A549 (cell line): ENCODE measurements at regions not wholly inside any gene's neighbourhood (a gene's known extent, or its start where the extent isn't known, plus 50 kb on each side); places are given as distances from the start of the nearest gene placed in this dataset.

Experiments used
- ATAC-seq, 2 experiments: fragments of 200-7000 bp in 1 of 2; fragments of >200 bp in 1 of 2; cut with Nextera tagmentation in 1 of 2; cut with Tn5 transposase in 1 of 2; 3 replicates each; pipeline versions ENCODE4 v1.8.0 to v1.9.1; 2018 to 2020; ENCODE audit warnings: mild to moderate bottlenecking in 1 of 2, moderate library complexity in 1 of 2
- CTCF ChIA-PET: fragments of 300-600 bp; sonication (Branson Sonifier 250); formaldehyde crosslinking; extraction: SDS; loops from one replicate; lab custom pipeline; 2021; ENCODE audit warnings: antibody characterized with exemption, inconsistent platforms; lab: Yijun Ruan, JAX
- POLR2A ChIA-PET: fragments of 350-600 bp; formaldehyde crosslinking; extraction: SDS; loops from one replicate; lab custom pipeline; 2021; ENCODE audit warnings: antibody characterized with exemption, inconsistent platforms; lab: Yijun Ruan, JAX
- DNase-seq, 2 experiments: peaks; one replicate each; pipeline versions ENCODE4 v3.0.0 to v3.0.0-alpha.2; 2011 to 2016; ENCODE audit warnings: low read depth in 1 of 2, low spot score in 1 of 2
- FAIRE-seq: peaks from 2 replicates; lab custom pipeline; 2011; peaks lifted over from hg19 to GRCh38; lab: Jason Lieb, UNC
- H3K27ac ChIP-seq, 2 experiments: fragments of >200 bp; sonication (Bioruptor Twin); formaldehyde crosslinking; 3 replicates each; pipeline ENCODE4 v1.5.1; 2016 to 2017
- H3K4me1 ChIP-seq: fragments of >200 bp; sonication (Bioruptor Twin); formaldehyde crosslinking; 3 replicates; pipeline ENCODE4 v1.6.1; 2016
- H3K4me2 ChIP-seq: fragments of >200 bp; sonication (Bioruptor Twin); formaldehyde crosslinking; 3 replicates; pipeline ENCODE4 v1.6.1; 2016
- H3K4me3 ChIP-seq: fragments of >200 bp; sonication (Bioruptor Twin); formaldehyde crosslinking; 3 replicates; pipeline ENCODE4 v1.5.1; 2016
- H3K9me3 ChIP-seq: fragments of >200 bp; sonication (Bioruptor Twin); formaldehyde crosslinking; 3 replicates; pipeline ENCODE4 v1.6.1; 2016
- BHLHE40 ChIP-seq: IDR thresholded peaks from 2 replicates; pipeline ENCODE4 v1.6.1; 2012; ENCODE audit warnings: low read depth, low read length, inconsistent platforms
- CEBPB ChIP-seq, 2 experiments: fragments of >200 bp in 1 of 2; sonication (Bioruptor Twin) in 1 of 2; formaldehyde crosslinking in 1 of 2; IDR thresholded peaks; 2 replicates each; pipeline ENCODE4 v1.6.1; 2012 to 2016
- CHD4 ChIP-seq: fragments of 200-600 bp; sonication (generic); IDR thresholded peaks from 2 replicates; pipeline ENCODE4 v1.6.1; 2016; ENCODE audit warnings: antibody characterized with exemption, mild to moderate bottlenecking, borderline replicate concordance
- EHF ChIP-seq: fragments of 250-450 bp; sonication (Bioruptor Pico); IDR thresholded peaks from 2 replicates; pipeline ENCODE4 v1.5.0; 2020; ENCODE audit warnings: mild to moderate bottlenecking
- EHMT2 ChIP-seq: fragments of 200-600 bp; sonication (generic); IDR thresholded peaks from 2 replicates; pipeline ENCODE4 v1.6.1; 2016; ENCODE audit warnings: antibody characterized with exemption, low read depth, mild to moderate bottlenecking, moderate library complexity
- FOSB ChIP-seq: fragments of 250-450 bp; sonication (Bioruptor Pico); IDR thresholded peaks from 2 replicates; pipeline ENCODE4 v1.5.0; 2020; ENCODE audit warnings: mild to moderate bottlenecking, moderate library complexity
- HDAC2 ChIP-seq: fragments of 200-600 bp; sonication (generic); IDR thresholded peaks from 2 replicates; pipeline ENCODE4 v1.6.1; 2016
- JUN ChIP-seq, 2 experiments: fragments of >200 bp; sonication (Bioruptor Twin); formaldehyde crosslinking; IDR thresholded peaks; 2 replicates in 1 of 2; 3 replicates in 1 of 2; pipeline ENCODE4 v1.6.1; 2016 to 2017
- MAX ChIP-seq: IDR thresholded peaks from 2 replicates; pipeline ENCODE4 v1.6.1; 2012
- MAZ ChIP-seq: fragments of 150-350 bp; IDR thresholded peaks from 2 replicates; pipeline ENCODE4 v1.6.1; 2014; ENCODE audit warnings: antibody characterized with exemption, low read depth, low read length, borderline replicate concordance
- NPAS2 ChIP-seq: fragments of 250-450 bp; sonication (Bioruptor Pico); IDR thresholded peaks from 2 replicates; pipeline ENCODE4 v1.8.0; 2022; ENCODE audit warnings: mild to moderate bottlenecking, moderate library complexity, borderline replicate concordance
- PBX3 ChIP-seq: IDR thresholded peaks from 2 replicates; pipeline ENCODE4 v1.6.1; 2012
- POLR2AphosphoS2 ChIP-seq: conservative IDR thresholded peaks from 2 replicates; pipeline ENCODE4 v1.6.1; 2012; ENCODE audit warnings: low read length, improper control_type of control experiment, inconsistent platforms
- RAD21 ChIP-seq, 2 experiments: fragments of >200 bp in 1 of 2; sonication (Bioruptor Twin) in 1 of 2; formaldehyde crosslinking in 1 of 2; IDR thresholded peaks in 1 of 2; conservative IDR thresholded peaks in 1 of 2; 2 replicates in 1 of 2; 3 replicates in 1 of 2; pipeline ENCODE4 v1.6.1; 2012 to 2018; ENCODE audit warnings: inconsistent platforms in 1 of 2
- REST ChIP-seq: fragments of 200-600 bp; sonication (generic); IDR thresholded peaks from 2 replicates; pipeline ENCODE4 v1.6.1; 2016; ENCODE audit warnings: antibody characterized with exemption, mild to moderate bottlenecking, moderate library complexity
- RFX5 ChIP-seq: fragments of 450-650 bp; IDR thresholded peaks from 2 replicates; pipeline ENCODE4 v1.7.1; 2014; ENCODE audit warnings: antibody characterized with exemption, mild to moderate bottlenecking, moderate library complexity
- TP53 ChIP-seq: fragments of 250-450 bp; sonication (Bioruptor Pico); IDR thresholded peaks from 2 replicates; pipeline ENCODE4 v1.5.0; 2021; ENCODE audit warnings: mild to moderate bottlenecking, moderate library complexity
- ZFP36 ChIP-seq: fragments of 450-650 bp; IDR thresholded peaks from 2 replicates; pipeline ENCODE4 v1.6.1; 2014; ENCODE audit warnings: borderline replicate concordance; ENCODE audit not compliant: partially characterized antibody
- WGBS: methylation state at CpG from one replicate; pipeline ENCODE4 v1.1.6; 2017; ENCODE audit errors: missing lambda C conversion rate; 5-methylcytosine and 5-hydroxymethylcytosine counted together
- TF ChIP-seq, protein P1 (sequence below): fragments of 450-650 bp; IDR thresholded peaks from 2 replicates; pipeline ENCODE4 v1.6.1; 2014; ENCODE audit warnings: antibody characterized with exemption
- TF ChIP-seq, protein P2 (sequence below): fragments of 250-450 bp; sonication (Bioruptor Pico); IDR thresholded peaks from 2 replicates; pipeline ENCODE4 v1.5.0; 2020; ENCODE audit warnings: low read depth, mild to moderate bottlenecking, moderate library complexity

GRCh38 chr3:124409650-124410275, 320.5 kb upstream of the UMPS start (continued):
- TF ChIP-seq CHD4 (no peak), ZFP36 (no peak), BHLHE40 (no peak), POLR2AphosphoS2 (no peak), MAZ (no peak)

GRCh38 chr3:124410471-124410870, 319.8 kb upstream of the UMPS start:
- Histone ChIP-seq H3K4me2 (peak overlapping the region; percentile 10; the same call in 2 of the 3 replicates), H3K4me3 (no peak overlapping the region), H3K27ac (no peak overlapping the region), H3K4me1 (peaks cover 11% of the 10 kb centered on the region), H3K9me3 (no peaks in the 10 kb centered on the region)
- POLR2A ChIA-PET: no interaction called here
- no peak for DNase-seq
- no peak for FAIRE-seq
- TF ChIP-seq EHMT2: no peak
- no peak for TF ChIP-seq POLR2AphosphoS2
- no peak for TF ChIP-seq RAD21 (conservative IDR thresholded peaks at IDR 0.05 in 1 of 2, IDR thresholded peaks at IDR 0.05 in 1 of 2)
- no peak for TF ChIP-seq CHD4
- TF ChIP-seq RFX5: no peak
- TF ChIP-seq, protein P1, sequence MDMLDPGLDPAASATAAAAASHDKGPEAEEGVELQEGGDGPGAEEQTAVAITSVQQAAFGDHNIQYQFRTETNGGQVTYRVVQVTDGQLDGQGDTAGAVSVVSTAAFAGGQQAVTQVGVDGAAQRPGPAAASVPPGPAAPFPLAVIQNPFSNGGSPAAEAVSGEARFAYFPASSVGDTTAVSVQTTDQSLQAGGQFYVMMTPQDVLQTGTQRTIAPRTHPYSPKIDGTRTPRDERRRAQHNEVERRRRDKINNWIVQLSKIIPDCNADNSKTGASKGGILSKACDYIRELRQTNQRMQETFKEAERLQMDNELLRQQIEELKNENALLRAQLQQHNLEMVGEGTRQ: no peak
- TF ChIP-seq NPAS2 (CRISPR knock-in tag): no peak
- TF ChIP-seq, protein P2, sequence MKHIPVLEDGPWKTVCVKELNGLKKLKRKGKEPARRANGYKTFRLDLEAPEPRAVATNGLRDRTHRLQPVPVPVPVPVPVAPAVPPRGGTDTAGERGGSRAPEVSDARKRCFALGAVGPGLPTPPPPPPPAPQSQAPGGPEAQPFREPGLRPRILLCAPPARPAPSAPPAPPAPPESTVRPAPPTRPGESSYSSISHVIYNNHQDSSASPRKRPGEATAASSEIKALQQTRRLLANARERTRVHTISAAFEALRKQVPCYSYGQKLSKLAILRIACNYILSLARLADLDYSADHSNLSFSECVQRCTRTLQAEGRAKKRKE (CRISPR knock-in tag): no peak
- TF ChIP-seq HDAC2: no peak
- TF ChIP-seq ZFP36: no peak
- TF ChIP-seq JUN (IDR thresholded peaks at IDR 0.05): no peak
- TF ChIP-seq TP53 (CRISPR knock-in tag): no peak
- TF ChIP-seq REST: no peak
- TF ChIP-seq CEBPB (IDR thresholded peaks at IDR 0.05): no peak
- TF ChIP-seq MAX: no peak
- no peak for TF ChIP-seq EHF (CRISPR knock-in tag)
- no peak for TF ChIP-seq FOSB
- no peak for TF ChIP-seq PBX3
- no peak for ATAC-seq
- CTCF ChIA-PET: interaction anchor here (1.0 kb wide), 2 partner anchors 10 to 155 kb away, joined by 3 to 4 read pairs; no protein-coding TSS in a partner anchor
- WGBS: 55% methylated on average over 3 of the region's 3 CpGs
